Neural cell (in vitro differentiated cells): ENCODE measurements at regions not wholly inside any gene's neighbourhood (a gene's known extent, or its start where the extent isn't known, plus 50 kb on each side); places are given as distances from the start of the nearest gene placed in this dataset.

Source experiments
- H2AFZ ChIP-seq: fragments of 200-600, 300-800 bp; sonication (generic), shearing (Covaris generic); 2 replicates; pipeline ENCODE4 v1.6.0; 2014; ENCODE audit warnings: low read depth, mild to moderate bottlenecking, antibody characterized with exemption, low read length, moderate library complexity
- H3F3A ChIP-seq: fragments of 200-600 bp; shearing (Covaris generic); 2 replicates; pipeline ENCODE4 v1.6.1; 2016; ENCODE audit warnings: mild to moderate bottlenecking, moderate library complexity, mixed read lengths, antibody characterized with exemption, low read length; ENCODE audit not compliant: insufficient read depth, poor library complexity, severe bottlenecking
- H3K27ac ChIP-seq: fragments of 200-600, 300-800 bp; sonication (generic), shearing (Covaris generic); 2 replicates; pipeline ENCODE4 v1.5.1; 2014; ENCODE audit warnings: mild to moderate bottlenecking, low read length, moderate library complexity
- H3K27me3 ChIP-seq: fragments of 300-800, 200-600 bp; sonication (generic), shearing (Covaris generic); 2 replicates; pipeline ENCODE4 v1.6.0; 2014; ENCODE audit warnings: mild to moderate bottlenecking, low read depth, low read length, moderate library complexity; ENCODE audit not compliant: insufficient read depth
- H3K36me3 ChIP-seq: fragments of 300-800, 200-600 bp; sonication (generic), shearing (Covaris generic); 2 replicates; pipeline ENCODE4 v1.5.1; 2014; ENCODE audit warnings: mild to moderate bottlenecking, antibody characterized with exemption, low read length, moderate library complexity; ENCODE audit not compliant: insufficient read depth
- H3K4me2 ChIP-seq: fragments of 300-800, 200-600 bp; sonication (generic), shearing (Covaris generic); 2 replicates; pipeline ENCODE4 v1.6.0; 2014; ENCODE audit warnings: mild to moderate bottlenecking, low read length
- H3K4me3 ChIP-seq: fragments of 300-800, 200-600 bp; sonication (generic), shearing (Covaris generic); 2 replicates; pipeline ENCODE4 v1.5.1; 2014; ENCODE audit warnings: mild to moderate bottlenecking, low read length, moderate library complexity
- H3K79me2 ChIP-seq: fragments of 200-600 bp; shearing (Covaris generic); replicated peaks from 2 replicates; pipeline ENCODE4 v1.6.0; 2014; ENCODE audit warnings: mild to moderate bottlenecking, low read length, moderate library complexity; ENCODE audit not compliant: insufficient read depth
- H3K9ac ChIP-seq: fragments of 300-800, 200-600 bp; sonication (generic), shearing (Covaris generic); 2 replicates; pipeline ENCODE4 v1.6.1; 2016; ENCODE audit warnings: mild to moderate bottlenecking, low read length, mixed read lengths
- H3K9me2 ChIP-seq: fragments of 200-600 bp; shearing (Covaris generic); 2 replicates; pipeline ENCODE4 v1.6.1; 2016; ENCODE audit warnings: mild to moderate bottlenecking, low read length, mixed read lengths; ENCODE audit not compliant: insufficient read depth
- H3K9me3 ChIP-seq: fragments of 200-600, 300-800 bp; sonication (generic), shearing (Covaris generic); 2 replicates; pipeline ENCODE4 v1.6.1; 2016; ENCODE audit warnings: mild to moderate bottlenecking, mixed run types, low read length, moderate library complexity, mixed read lengths
- H4K20me1 ChIP-seq: fragments of 200-600 bp; shearing (Covaris generic); 2 replicates; pipeline ENCODE4 v1.6.1; 2016; ENCODE audit warnings: mild to moderate bottlenecking, mixed run types; ENCODE audit not compliant: insufficient read depth
- EP300 ChIP-seq: fragments of 450-650 bp; conservative IDR thresholded peaks from 2 replicates; pipeline ENCODE4 v1.6.1; 2014; ENCODE audit warnings: antibody characterized with exemption, mild to moderate bottlenecking, moderate library complexity; ENCODE audit not compliant: poor library complexity, severe bottlenecking
- EZH2 ChIP-seq: fragments of 200-600, 300-800 bp; shearing (Covaris generic), sonication (generic); IDR thresholded peaks from 2 replicates; pipeline ENCODE4 v1.6.1; 2014; ENCODE audit warnings: antibody characterized with exemption, low read length, borderline replicate concordance, mild to moderate bottlenecking; ENCODE audit not compliant: insufficient read depth, poor library complexity, severe bottlenecking
- MXI1 ChIP-seq: fragments of 450-650 bp; conservative IDR thresholded peaks from 2 replicates; pipeline ENCODE4 v1.6.1; 2014; ENCODE audit warnings: antibody characterized with exemption, mild to moderate bottlenecking; ENCODE audit not compliant: poor library complexity, severe bottlenecking
- POLR2AphosphoS5 ChIP-seq: IDR thresholded peaks from 2 replicates; pipeline ENCODE4 v1.6.1; 2012
- RAD21 ChIP-seq: fragments of 450-650 bp; conservative IDR thresholded peaks from 2 replicates; pipeline ENCODE4 v1.6.1; 2014; ENCODE audit warnings: antibody characterized with exemption, mild to moderate bottlenecking, moderate library complexity
- SMC3 ChIP-seq: fragments of 450-650 bp; conservative IDR thresholded peaks from 2 replicates; pipeline ENCODE4 v1.6.1; 2014; ENCODE audit warnings: antibody characterized with exemption, mild to moderate bottlenecking, moderate library complexity; ENCODE audit not compliant: poor library complexity
- TAF1 ChIP-seq: IDR thresholded peaks from 2 replicates; pipeline ENCODE4 v1.6.1; 2012; ENCODE audit warnings: low read depth
- TF ChIP-seq, protein P1 (sequence below): fragments of 450-650 bp; IDR thresholded peaks from 2 replicates; pipeline ENCODE4 v1.5.1; 2014; ENCODE audit warnings: antibody characterized with exemption, mild to moderate bottlenecking, moderate library complexity; ENCODE audit not compliant: poor library complexity, severe bottlenecking
- TF ChIP-seq, protein P2 (sequence below): IDR thresholded peaks from 2 replicates; pipeline ENCODE4 v1.6.1; 2012; ENCODE audit warnings: borderline replicate concordance

DNA sequence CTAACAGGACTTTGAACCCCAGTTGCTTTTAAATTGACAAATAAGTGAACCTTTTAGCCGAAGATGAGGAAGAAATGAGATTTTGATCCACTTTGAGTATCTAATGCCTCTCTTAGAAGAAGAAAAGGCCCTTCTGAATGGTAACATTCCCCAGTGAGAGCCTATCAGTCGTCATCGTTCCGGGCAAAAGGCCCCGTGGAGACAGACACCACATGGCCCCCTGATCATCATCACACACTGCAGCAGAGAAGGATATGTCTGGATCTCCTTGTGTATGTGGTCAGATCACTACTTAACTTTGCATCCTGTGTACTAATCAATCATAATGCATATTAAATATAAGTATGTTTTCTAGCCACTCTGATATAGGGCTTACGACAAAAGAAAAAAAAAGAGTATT lies 87.3 kb upstream of the SMYD2 start:
- Histone ChIP-seq H2AFZ (no peak overlapping the region), H3K36me3 (no peaks in the 10 kb centered on the region), H4K20me1 (no peaks in the 10 kb centered on the region), H3K4me2 (no peak overlapping the region), H3K27me3 (peaks cover 5% of the 10 kb centered on the region), H3K79me2 (no peaks in the 10 kb centered on the region), H3K4me3 (no peak overlapping the region), H3K27ac (no peak overlapping the region), H3F3A (no peaks in the 10 kb centered on the region), H3K9ac (no peak overlapping the region), H3K9me2 (no peaks in the 10 kb centered on the region), H3K9me3 (no peaks in the 10 kb centered on the region)
- TF ChIP-seq TAF1, result no peak
- no peak for TF ChIP-seq MXI1
- no peak for TF ChIP-seq EP300
- TF ChIP-seq RAD21, result no peak
- TF ChIP-seq, protein P1, sequence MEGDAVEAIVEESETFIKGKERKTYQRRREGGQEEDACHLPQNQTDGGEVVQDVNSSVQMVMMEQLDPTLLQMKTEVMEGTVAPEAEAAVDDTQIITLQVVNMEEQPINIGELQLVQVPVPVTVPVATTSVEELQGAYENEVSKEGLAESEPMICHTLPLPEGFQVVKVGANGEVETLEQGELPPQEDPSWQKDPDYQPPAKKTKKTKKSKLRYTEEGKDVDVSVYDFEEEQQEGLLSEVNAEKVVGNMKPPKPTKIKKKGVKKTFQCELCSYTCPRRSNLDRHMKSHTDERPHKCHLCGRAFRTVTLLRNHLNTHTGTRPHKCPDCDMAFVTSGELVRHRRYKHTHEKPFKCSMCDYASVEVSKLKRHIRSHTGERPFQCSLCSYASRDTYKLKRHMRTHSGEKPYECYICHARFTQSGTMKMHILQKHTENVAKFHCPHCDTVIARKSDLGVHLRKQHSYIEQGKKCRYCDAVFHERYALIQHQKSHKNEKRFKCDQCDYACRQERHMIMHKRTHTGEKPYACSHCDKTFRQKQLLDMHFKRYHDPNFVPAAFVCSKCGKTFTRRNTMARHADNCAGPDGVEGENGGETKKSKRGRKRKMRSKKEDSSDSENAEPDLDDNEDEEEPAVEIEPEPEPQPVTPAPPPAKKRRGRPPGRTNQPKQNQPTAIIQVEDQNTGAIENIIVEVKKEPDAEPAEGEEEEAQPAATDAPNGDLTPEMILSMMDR, result no peak
- TF ChIP-seq SMC3, result no peak
- TF ChIP-seq, protein P2, sequence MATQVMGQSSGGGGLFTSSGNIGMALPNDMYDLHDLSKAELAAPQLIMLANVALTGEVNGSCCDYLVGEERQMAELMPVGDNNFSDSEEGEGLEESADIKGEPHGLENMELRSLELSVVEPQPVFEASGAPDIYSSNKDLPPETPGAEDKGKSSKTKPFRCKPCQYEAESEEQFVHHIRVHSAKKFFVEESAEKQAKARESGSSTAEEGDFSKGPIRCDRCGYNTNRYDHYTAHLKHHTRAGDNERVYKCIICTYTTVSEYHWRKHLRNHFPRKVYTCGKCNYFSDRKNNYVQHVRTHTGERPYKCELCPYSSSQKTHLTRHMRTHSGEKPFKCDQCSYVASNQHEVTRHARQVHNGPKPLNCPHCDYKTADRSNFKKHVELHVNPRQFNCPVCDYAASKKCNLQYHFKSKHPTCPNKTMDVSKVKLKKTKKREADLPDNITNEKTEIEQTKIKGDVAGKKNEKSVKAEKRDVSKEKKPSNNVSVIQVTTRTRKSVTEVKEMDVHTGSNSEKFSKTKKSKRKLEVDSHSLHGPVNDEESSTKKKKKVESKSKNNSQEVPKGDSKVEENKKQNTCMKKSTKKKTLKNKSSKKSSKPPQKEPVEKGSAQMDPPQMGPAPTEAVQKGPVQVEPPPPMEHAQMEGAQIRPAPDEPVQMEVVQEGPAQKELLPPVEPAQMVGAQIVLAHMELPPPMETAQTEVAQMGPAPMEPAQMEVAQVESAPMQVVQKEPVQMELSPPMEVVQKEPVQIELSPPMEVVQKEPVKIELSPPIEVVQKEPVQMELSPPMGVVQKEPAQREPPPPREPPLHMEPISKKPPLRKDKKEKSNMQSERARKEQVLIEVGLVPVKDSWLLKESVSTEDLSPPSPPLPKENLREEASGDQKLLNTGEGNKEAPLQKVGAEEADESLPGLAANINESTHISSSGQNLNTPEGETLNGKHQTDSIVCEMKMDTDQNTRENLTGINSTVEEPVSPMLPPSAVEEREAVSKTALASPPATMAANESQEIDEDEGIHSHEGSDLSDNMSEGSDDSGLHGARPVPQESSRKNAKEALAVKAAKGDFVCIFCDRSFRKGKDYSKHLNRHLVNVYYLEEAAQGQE, result no peak
- no peak for TF ChIP-seq EZH2
- no peak for TF ChIP-seq POLR2AphosphoS5

DNA sequence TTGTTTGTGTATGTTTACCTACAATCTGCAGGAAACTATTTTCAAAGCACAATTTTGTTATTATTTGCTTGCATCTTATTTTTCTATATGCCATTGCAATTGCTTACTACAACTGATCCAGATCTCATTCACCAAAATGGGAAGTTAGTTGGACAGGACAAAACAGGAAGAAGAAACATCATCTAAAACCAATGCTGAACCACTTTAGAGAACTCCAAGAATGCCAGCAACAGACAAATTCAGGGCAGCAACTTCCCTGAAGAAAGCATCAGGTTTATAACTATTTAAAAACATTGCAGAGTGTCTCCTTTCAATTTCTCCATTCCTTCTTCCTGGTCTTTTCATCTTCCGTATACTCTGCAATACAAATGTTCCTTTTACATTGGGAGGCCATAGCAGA lies 82.4 kb upstream of the SMYD2 start:
- Histone ChIP-seq H3K4me2 (no peak overlapping the region), H4K20me1 (no peaks in the 10 kb centered on the region), H3K9me3 (no peaks in the 10 kb centered on the region), H3K36me3 (no peaks in the 10 kb centered on the region), H3K4me3 (no peak overlapping the region), H3K27ac (no peak overlapping the region), H3K79me2 (no peaks in the 10 kb centered on the region), H2AFZ (no peak overlapping the region), H3K9ac (no peak overlapping the region), H3K27me3 (peaks cover 3% of the 10 kb centered on the region), H3F3A (no peaks in the 10 kb centered on the region), H3K9me2 (no peaks in the 10 kb centered on the region)
- no peak for TF ChIP-seq SMC3
- TF ChIP-seq TAF1, result no peak
- no peak for TF ChIP-seq EP300

DNA sequence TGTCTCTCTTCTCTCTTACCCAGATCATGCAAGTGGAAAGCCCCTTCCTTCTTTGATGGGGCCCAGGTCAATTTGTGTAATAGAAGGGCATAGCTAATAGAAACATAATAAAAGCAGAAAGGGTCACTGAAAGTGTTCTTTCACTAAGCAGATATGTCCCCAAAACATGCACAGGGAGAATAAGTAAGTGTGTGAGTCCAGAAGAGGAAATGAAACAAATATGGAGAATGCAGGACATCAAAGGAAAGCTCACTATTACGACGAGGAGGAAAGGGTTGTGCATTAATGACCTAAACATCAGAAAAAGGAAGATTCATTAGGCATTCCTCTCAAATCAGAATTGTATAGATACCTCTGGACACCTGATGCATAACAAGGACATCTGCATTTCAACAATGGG lies 81.4 kb upstream of the SMYD2 start:
- Histone ChIP-seq H3K9ac (no peak overlapping the region), H3K9me2 (no peaks in the 10 kb centered on the region), H3K27me3 (peaks cover 3% of the 10 kb centered on the region), H4K20me1 (no peaks in the 10 kb centered on the region), H2AFZ (no peak overlapping the region), H3K79me2 (no peaks in the 10 kb centered on the region), H3K4me2 (no peak overlapping the region), H3K9me3 (no peaks in the 10 kb centered on the region), H3K36me3 (no peaks in the 10 kb centered on the region), H3K4me3 (no peak overlapping the region), H3F3A (no peaks in the 10 kb centered on the region), H3K27ac (no peak overlapping the region)
- TF ChIP-seq EZH2 (no peak), POLR2AphosphoS5 (no peak), TAF1 (no peak), MXI1 (no peak), EP300 (no peak), RAD21 (no peak), SMC3 (no peak)
- TF ChIP-seq, protein P2, result no peak
- TF ChIP-seq, protein P1, result no peak
